ENCODE measurements at regions not wholly inside any gene's neighbourhood (a gene's known extent, or its start where the extent isn't known, plus 50 kb on each side); places are given as distances from the start of the nearest gene placed in this dataset.

DNA sequence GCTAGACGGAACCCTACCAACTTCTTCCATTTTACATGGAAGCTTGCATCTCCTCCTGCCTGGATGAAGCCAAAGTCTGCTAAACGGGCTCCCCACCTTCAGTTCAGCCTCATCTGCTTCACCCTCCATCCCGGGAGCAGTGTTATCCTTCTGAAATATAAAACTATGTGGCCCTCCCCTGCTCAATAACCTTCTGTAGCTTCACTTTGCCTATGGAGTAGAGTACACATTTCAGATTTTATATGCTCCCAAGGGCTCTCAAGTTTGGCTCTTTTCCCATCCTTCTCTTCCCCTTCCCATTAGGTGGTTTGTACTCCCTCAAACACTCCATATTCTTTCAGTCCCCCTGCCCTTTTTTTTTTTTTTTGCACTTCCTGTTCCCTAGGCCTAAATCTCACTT is 115.9 kb upstream of the RAI2 start:
- TF ChIP-seq, protein P1, sequence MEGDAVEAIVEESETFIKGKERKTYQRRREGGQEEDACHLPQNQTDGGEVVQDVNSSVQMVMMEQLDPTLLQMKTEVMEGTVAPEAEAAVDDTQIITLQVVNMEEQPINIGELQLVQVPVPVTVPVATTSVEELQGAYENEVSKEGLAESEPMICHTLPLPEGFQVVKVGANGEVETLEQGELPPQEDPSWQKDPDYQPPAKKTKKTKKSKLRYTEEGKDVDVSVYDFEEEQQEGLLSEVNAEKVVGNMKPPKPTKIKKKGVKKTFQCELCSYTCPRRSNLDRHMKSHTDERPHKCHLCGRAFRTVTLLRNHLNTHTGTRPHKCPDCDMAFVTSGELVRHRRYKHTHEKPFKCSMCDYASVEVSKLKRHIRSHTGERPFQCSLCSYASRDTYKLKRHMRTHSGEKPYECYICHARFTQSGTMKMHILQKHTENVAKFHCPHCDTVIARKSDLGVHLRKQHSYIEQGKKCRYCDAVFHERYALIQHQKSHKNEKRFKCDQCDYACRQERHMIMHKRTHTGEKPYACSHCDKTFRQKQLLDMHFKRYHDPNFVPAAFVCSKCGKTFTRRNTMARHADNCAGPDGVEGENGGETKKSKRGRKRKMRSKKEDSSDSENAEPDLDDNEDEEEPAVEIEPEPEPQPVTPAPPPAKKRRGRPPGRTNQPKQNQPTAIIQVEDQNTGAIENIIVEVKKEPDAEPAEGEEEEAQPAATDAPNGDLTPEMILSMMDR (IDR thresholded peaks at IDR 0.05) = no peak
- TF ChIP-seq POLR2A (IDR thresholded peaks at IDR 0.05) = no peak

All from adrenal gland (tissue), 5 donors.